ENCODE measurements at regions not wholly inside any gene's neighbourhood (a gene's known extent, or its start where the extent isn't known, plus 50 kb on each side); places are given as distances from the start of the nearest gene placed in this dataset.
A peak's percentile ranks its signal among the peaks of the same experiment; 100 is the strongest.

GRCh38 chr17:72526769-72527168 lies 405.9 kb downstream of the SOX9 start:
- DNase-seq (ENCODE audit: low read depth), result no peak

GRCh38 chr17:72527789-72528188 lies 407.0 kb downstream of the SOX9 start:
- H3K4me3 ChIP-seq (ENCODE audit: low read length), result no peak overlapping the region
- no peak for DNase-seq (ENCODE audit: low read depth)
- TF ChIP-seq CTCF (conservative IDR thresholded peaks at IDR 0.05; ENCODE audit: low read depth, low read length), result no peak

More at GRCh38 chr17:72526769-72527168, 405.9 kb downstream of the SOX9 start:
- no peak for TF ChIP-seq CTCF (conservative IDR thresholded peaks at IDR 0.05; ENCODE audit: low read depth, low read length)
- no peak overlapping the region for H3K4me3 ChIP-seq (ENCODE audit: low read length)

- no peak for TF ChIP-seq CTCF (conservative IDR thresholded peaks at IDR 0.05; ENCODE audit: low read depth, low read length)
- DNase-seq (ENCODE audit: low read depth), result no peak
- H3K4me3 ChIP-seq (ENCODE audit: low read length), result no peak overlapping the region
Measured at GRCh38 chr17:72528683-72529082, 407.9 kb downstream of the SOX9 start.

GRCh38 chr17:72529386-72529785 lies 408.6 kb downstream of the SOX9 start:
- DNase-seq (ENCODE audit: low read depth), result no peak
- peak; percentile 20 for TF ChIP-seq CTCF (conservative IDR thresholded peaks at IDR 0.05; ENCODE audit: low read depth, low read length)
- H3K4me3 ChIP-seq (ENCODE audit: low read length), result no peak overlapping the region

GRCh38 chr17:72530454-72530853 lies 409.6 kb downstream of the SOX9 start:
- no peak overlapping the region for H3K4me3 ChIP-seq (ENCODE audit: low read length)
- no peak for TF ChIP-seq CTCF (conservative IDR thresholded peaks at IDR 0.05; ENCODE audit: low read depth, low read length)
- no peak for DNase-seq (ENCODE audit: low read depth)

- H3K4me3 ChIP-seq (ENCODE audit: low read length), result no peak overlapping the region
- no peak for TF ChIP-seq CTCF (conservative IDR thresholded peaks at IDR 0.05; ENCODE audit: low read depth, low read length)
- DNase-seq (ENCODE audit: low read depth), result no peak
Measured at GRCh38 chr17:72531729-72532128, 410.9 kb downstream of the SOX9 start.

GRCh38 chr17:72534265-72534664 lies 413.4 kb downstream of the SOX9 start:
- TF ChIP-seq CTCF (conservative IDR thresholded peaks at IDR 0.05; ENCODE audit: low read depth, low read length), result no peak
- DNase-seq (ENCODE audit: low read depth), result no peak
- no peak overlapping the region for H3K4me3 ChIP-seq (ENCODE audit: low read length)
